ENCODE measurements at regions not wholly inside any gene's neighbourhood (a gene's known extent, or its start where the extent isn't known, plus 50 kb on each side); places are given as distances from the start of the nearest gene placed in this dataset.

GRCh38 chr9:10903969-10904368 lies 291.2 kb upstream of the PTPRD start:
- TF ChIP-seq GLI4 (tag by site-specific recombination; IDR thresholded peaks at IDR 0.05) (no peak), ZNF324 (tag by site-specific recombination; IDR thresholded peaks at IDR 0.05) (no peak), CTCF (tag by site-specific recombination; IDR thresholded peaks at IDR 0.05) (no peak), REST (tag by site-specific recombination; IDR thresholded peaks at IDR 0.05) (no peak), HOXA7 (CRISPR knock-in tag; IDR thresholded peaks at IDR 0.05; ENCODE audit: borderline replicate concordance) (no peak), ZFP69B (tag by site-specific recombination; IDR thresholded peaks at IDR 0.05) (no peak), PRDM10 (tag by site-specific recombination; IDR thresholded peaks at IDR 0.05) (no peak), TCF7L2 (IDR thresholded peaks at IDR 0.05; ENCODE audit: borderline replicate concordance, low read depth, low read length) (no peak), ZBTB49 (tag by site-specific recombination; IDR thresholded peaks at IDR 0.05; ENCODE audit: low read depth) (no peak), ZNF274 (IDR thresholded peaks at IDR 0.05; ENCODE audit: low read length) (no peak), ZNF274 (tag by site-specific recombination; IDR thresholded peaks at IDR 0.05; ENCODE audit: borderline replicate concordance) (no peak), ZBTB8A (tag by site-specific recombination; IDR thresholded peaks at IDR 0.05) (no peak), ZBTB1 (tag by site-specific recombination; IDR thresholded peaks at IDR 0.05) (no peak), YY1 (tag by site-specific recombination; IDR thresholded peaks at IDR 0.05) (no peak)

All from HEK293 (cell line).